ENCODE measurements at regions not wholly inside any gene's neighbourhood (a gene's known extent, or its start where the extent isn't known, plus 50 kb on each side); places are given as distances from the start of the nearest gene placed in this dataset.
A peak's percentile ranks its signal among the peaks of the same experiment; 100 is the strongest.

DNA sequence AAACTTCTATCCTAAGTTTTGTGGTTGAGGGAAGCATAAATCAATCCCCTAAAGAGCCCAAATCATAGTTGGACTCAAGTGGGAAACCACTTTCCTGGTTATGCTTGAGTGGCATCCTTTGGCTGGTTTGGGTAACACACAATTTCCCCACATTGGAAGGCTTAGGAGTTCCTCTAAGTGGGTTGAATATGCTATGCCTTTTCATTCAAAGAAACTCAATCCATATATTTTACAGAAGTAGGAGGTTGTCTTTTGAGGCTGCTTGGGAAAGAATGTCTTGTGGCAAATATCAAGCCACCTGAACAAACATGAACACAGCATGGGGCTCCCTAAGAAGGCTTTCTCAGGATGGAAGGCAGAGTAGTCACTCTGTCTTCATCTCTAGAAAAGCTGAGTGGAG lies 121.1 kb downstream of the SPATA31D1 start:
- H3K9ac ChIP-seq (ENCODE audit: insufficient read depth, low read length), result no peak overlapping the region
- H4K20me1 ChIP-seq (ENCODE audit: control insufficient read depth, extremely low read depth, insufficient read depth, low read length), result no peaks in the 10 kb centered on the region
- H3K4me2 ChIP-seq (ENCODE audit: extremely low read depth, insufficient read depth, low read length), result no peak overlapping the region
- H2AFZ ChIP-seq (ENCODE audit: low read length), result no peak overlapping the region
- no peaks in the 10 kb centered on the region for H3K36me3 ChIP-seq (ENCODE audit: control insufficient read depth, insufficient read depth, low read length)
- H3K79me2 ChIP-seq (ENCODE audit: control insufficient read depth, insufficient read depth, low read length), result no peaks in the 10 kb centered on the region
- DNase-seq (ENCODE audit: low read depth in 2 of 2), result peak in 1 of 2 donors; percentile 45
- TF ChIP-seq, protein P1, sequence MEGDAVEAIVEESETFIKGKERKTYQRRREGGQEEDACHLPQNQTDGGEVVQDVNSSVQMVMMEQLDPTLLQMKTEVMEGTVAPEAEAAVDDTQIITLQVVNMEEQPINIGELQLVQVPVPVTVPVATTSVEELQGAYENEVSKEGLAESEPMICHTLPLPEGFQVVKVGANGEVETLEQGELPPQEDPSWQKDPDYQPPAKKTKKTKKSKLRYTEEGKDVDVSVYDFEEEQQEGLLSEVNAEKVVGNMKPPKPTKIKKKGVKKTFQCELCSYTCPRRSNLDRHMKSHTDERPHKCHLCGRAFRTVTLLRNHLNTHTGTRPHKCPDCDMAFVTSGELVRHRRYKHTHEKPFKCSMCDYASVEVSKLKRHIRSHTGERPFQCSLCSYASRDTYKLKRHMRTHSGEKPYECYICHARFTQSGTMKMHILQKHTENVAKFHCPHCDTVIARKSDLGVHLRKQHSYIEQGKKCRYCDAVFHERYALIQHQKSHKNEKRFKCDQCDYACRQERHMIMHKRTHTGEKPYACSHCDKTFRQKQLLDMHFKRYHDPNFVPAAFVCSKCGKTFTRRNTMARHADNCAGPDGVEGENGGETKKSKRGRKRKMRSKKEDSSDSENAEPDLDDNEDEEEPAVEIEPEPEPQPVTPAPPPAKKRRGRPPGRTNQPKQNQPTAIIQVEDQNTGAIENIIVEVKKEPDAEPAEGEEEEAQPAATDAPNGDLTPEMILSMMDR (conservative IDR thresholded peaks at IDR 0.05 in 1 of 2, IDR thresholded peaks at IDR 0.05 in 1 of 2; ENCODE audit: low read depth in 1 of 2, low read length in 2 of 2), result no peak
- TF ChIP-seq EZH2 (IDR thresholded peaks at IDR 0.05; ENCODE audit: low read length, missing control alignments), result no peak
- H3K9me3 ChIP-seq (ENCODE audit: control insufficient read depth, insufficient read depth, low read depth, low read length), result no peaks in the 10 kb centered on the region
- no peak overlapping the region for H3K27ac ChIP-seq (ENCODE audit: insufficient read depth, low read length)
- no peaks in the 10 kb centered on the region for H3K4me1 ChIP-seq (ENCODE audit: control insufficient read depth, extremely low read depth, insufficient read depth, low read length)
- no peak overlapping the region for H3K4me3 ChIP-seq (replicated peaks in 1 of 4; ENCODE audit: control extremely low read depth in 1 of 4, insufficient read depth in 1 of 4, low read depth in 3 of 4, low read length in 4 of 4)
- no peaks in the 10 kb centered on the region for H3K27me3 ChIP-seq (ENCODE audit: control insufficient read depth, insufficient read depth, low read length)

DNA sequence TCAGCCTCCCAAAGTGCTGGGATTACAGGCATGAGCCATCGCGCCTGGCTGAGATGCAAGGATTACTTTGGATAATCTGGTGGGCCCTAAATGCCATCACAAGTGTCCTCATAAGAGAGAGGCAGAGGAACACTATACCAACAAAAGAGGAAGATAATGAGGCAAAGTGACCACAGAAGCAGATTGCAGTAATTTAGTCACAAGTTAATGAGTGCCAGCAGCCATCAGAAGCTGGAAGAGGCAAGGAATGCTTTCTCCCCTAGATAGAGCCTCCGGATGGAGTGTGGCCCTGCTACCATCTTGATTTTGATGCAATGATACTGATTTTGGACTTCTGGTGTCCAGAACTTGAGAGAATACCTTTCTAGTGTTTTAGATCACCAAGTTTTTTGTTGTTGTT lies 122.3 kb downstream of the SPATA31D1 start:
- Histone ChIP-seq H3K4me2 (ENCODE audit: extremely low read depth, insufficient read depth, low read length) (no peak overlapping the region), H3K79me2 (ENCODE audit: control insufficient read depth, insufficient read depth, low read length) (no peaks in the 10 kb centered on the region), H2AFZ (ENCODE audit: low read length) (no peak overlapping the region), H3K27ac (ENCODE audit: insufficient read depth, low read length) (no peak overlapping the region), H3K27me3 (ENCODE audit: control insufficient read depth, insufficient read depth, low read length) (no peaks in the 10 kb centered on the region), H3K9ac (ENCODE audit: insufficient read depth, low read length) (no peak overlapping the region), H3K4me1 (ENCODE audit: control insufficient read depth, extremely low read depth, insufficient read depth, low read length) (no peaks in the 10 kb centered on the region), H3K36me3 (ENCODE audit: control insufficient read depth, insufficient read depth, low read length) (no peaks in the 10 kb centered on the region), H3K9me3 (ENCODE audit: control insufficient read depth, insufficient read depth, low read depth, low read length) (no peaks in the 10 kb centered on the region), H4K20me1 (ENCODE audit: control insufficient read depth, extremely low read depth, insufficient read depth, low read length) (no peaks in the 10 kb centered on the region), H3K4me3 (replicated peaks in 1 of 4; ENCODE audit: control extremely low read depth in 1 of 4, insufficient read depth in 1 of 4, low read depth in 3 of 4, low read length in 4 of 4) (no peak overlapping the region)
- DNase-seq (ENCODE audit: low read depth in 2 of 2), result no peak
- TF ChIP-seq, protein P1 (conservative IDR thresholded peaks at IDR 0.05 in 1 of 2, IDR thresholded peaks at IDR 0.05 in 1 of 2; ENCODE audit: low read depth in 1 of 2, low read length in 2 of 2), result no peak
- TF ChIP-seq EZH2 (IDR thresholded peaks at IDR 0.05; ENCODE audit: low read length, missing control alignments), result no peak

DNA sequence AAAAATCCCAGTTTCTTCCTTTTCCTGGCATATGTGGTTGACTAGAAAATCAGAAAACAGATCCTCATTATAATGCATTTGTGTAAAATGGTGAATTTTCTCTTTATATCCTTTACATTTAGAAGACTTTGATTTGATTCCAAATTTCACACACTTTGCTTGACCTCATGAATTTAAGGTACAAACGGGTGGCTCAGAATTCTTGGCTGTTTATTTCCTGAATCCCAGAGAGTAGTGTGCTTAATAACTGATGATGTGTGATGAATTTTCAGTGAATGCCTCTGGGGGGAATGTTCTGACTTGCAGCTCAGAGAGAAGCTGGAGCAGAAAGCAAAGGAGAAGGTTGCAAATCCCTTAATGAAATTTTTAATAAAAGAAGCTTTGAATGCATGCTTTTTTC lies 126.8 kb downstream of the SPATA31D1 start:
- H2AFZ ChIP-seq (ENCODE audit: low read length), result no peak overlapping the region
- H3K4me1 ChIP-seq (ENCODE audit: control insufficient read depth, extremely low read depth, insufficient read depth, low read length), result no peaks in the 10 kb centered on the region
- H3K27me3 ChIP-seq (ENCODE audit: control insufficient read depth, insufficient read depth, low read length), result no peaks in the 10 kb centered on the region
- no peak for DNase-seq (ENCODE audit: low read depth in 2 of 2)
- H3K79me2 ChIP-seq (ENCODE audit: control insufficient read depth, insufficient read depth, low read length), result no peaks in the 10 kb centered on the region
- no peaks in the 10 kb centered on the region for H3K36me3 ChIP-seq (ENCODE audit: control insufficient read depth, insufficient read depth, low read length)
- no peak overlapping the region for H3K9ac ChIP-seq (ENCODE audit: insufficient read depth, low read length)
- no peak for TF ChIP-seq EZH2 (IDR thresholded peaks at IDR 0.05; ENCODE audit: low read length, missing control alignments)
- TF ChIP-seq, protein P1 (conservative IDR thresholded peaks at IDR 0.05 in 1 of 2, IDR thresholded peaks at IDR 0.05 in 1 of 2; ENCODE audit: low read depth in 1 of 2, low read length in 2 of 2), result no peak
- no peaks in the 10 kb centered on the region for H4K20me1 ChIP-seq (ENCODE audit: control insufficient read depth, extremely low read depth, insufficient read depth, low read length)
- no peak overlapping the region for H3K4me2 ChIP-seq (ENCODE audit: extremely low read depth, insufficient read depth, low read length)
- H3K27ac ChIP-seq (ENCODE audit: insufficient read depth, low read length), result no peak overlapping the region
- no peak overlapping the region for H3K4me3 ChIP-seq (replicated peaks in 1 of 4; ENCODE audit: control extremely low read depth in 1 of 4, insufficient read depth in 1 of 4, low read depth in 3 of 4, low read length in 4 of 4)
- no peaks in the 10 kb centered on the region for H3K9me3 ChIP-seq (ENCODE audit: control insufficient read depth, insufficient read depth, low read depth, low read length)
